ENCODE measurements at regions not wholly inside any gene's neighbourhood (a gene's known extent, or its start where the extent isn't known, plus 50 kb on each side); places are given as distances from the start of the nearest gene placed in this dataset.
A peak's percentile ranks its signal among the peaks of the same experiment; 100 is the strongest.

GRCh38 chr10:78619896-78620295 is 448.9 kb upstream of the ZMIZ1 start:
- H3K4me3 ChIP-seq (ENCODE audit: low read length), result no peak overlapping the region
- no peak overlapping the region for H3K4me2 ChIP-seq (ENCODE audit: low read length)
- ChIA-PET POLR2A (ENCODE audit: unreplicated experiment) (no interaction called here), CTCF (no interaction called here)
- H3K27ac ChIP-seq (ENCODE audit: low read length), result no peak overlapping the region
- no TSS peak for BruUV-seq (replicated peaks)
- intact Hi-C loops (cut with micrococcal nuclease), result loop anchor here (10.0 kb wide), 1 partner anchor 355 kb away; no protein-coding TSS in a partner anchor
- no peak for TF ChIP-seq EZH2phosphoT487 (IDR thresholded peaks at IDR 0.05; ENCODE audit: borderline replicate concordance, low read length)
- TF ChIP-seq EZH2 (IDR thresholded peaks at IDR 0.05; ENCODE audit: low read length, unreplicated experiment), result no peak
- TF ChIP-seq CTCF (conservative IDR thresholded peaks at IDR 0.05; ENCODE audit: low read depth, low read length), result no peak
- peaks cover 34% of the 10 kb centered on the region for H3K4me1 ChIP-seq (ENCODE audit: insufficient read depth, low read length)
- H3K9ac ChIP-seq (ENCODE audit: low read length), result no peak overlapping the region
- no peaks in the 10 kb centered on the region for H3K79me2 ChIP-seq (ENCODE audit: low read length)
- H3F3A ChIP-seq (ENCODE audit: low read length, unreplicated experiment), result peaks cover 14% of the 10 kb centered on the region
- H4K20me1 ChIP-seq (ENCODE audit: low read length), result no peaks in the 10 kb centered on the region
- H3K36me3 ChIP-seq (ENCODE audit: low read depth, low read length), result no peaks in the 10 kb centered on the region
- DNase-seq (no peak), ATAC-seq (no peak)
- no peaks in the 10 kb centered on the region for H3K9me3 ChIP-seq (ENCODE audit: low read length)
- no peaks in the 10 kb centered on the region for H3K9me2 ChIP-seq (replicated peaks; ENCODE audit: low read length)
- H3K27me3 ChIP-seq (ENCODE audit: low read length), result no peaks in the 10 kb centered on the region
- H2AFZ ChIP-seq (ENCODE audit: low read length), result no peak overlapping the region

DNA sequence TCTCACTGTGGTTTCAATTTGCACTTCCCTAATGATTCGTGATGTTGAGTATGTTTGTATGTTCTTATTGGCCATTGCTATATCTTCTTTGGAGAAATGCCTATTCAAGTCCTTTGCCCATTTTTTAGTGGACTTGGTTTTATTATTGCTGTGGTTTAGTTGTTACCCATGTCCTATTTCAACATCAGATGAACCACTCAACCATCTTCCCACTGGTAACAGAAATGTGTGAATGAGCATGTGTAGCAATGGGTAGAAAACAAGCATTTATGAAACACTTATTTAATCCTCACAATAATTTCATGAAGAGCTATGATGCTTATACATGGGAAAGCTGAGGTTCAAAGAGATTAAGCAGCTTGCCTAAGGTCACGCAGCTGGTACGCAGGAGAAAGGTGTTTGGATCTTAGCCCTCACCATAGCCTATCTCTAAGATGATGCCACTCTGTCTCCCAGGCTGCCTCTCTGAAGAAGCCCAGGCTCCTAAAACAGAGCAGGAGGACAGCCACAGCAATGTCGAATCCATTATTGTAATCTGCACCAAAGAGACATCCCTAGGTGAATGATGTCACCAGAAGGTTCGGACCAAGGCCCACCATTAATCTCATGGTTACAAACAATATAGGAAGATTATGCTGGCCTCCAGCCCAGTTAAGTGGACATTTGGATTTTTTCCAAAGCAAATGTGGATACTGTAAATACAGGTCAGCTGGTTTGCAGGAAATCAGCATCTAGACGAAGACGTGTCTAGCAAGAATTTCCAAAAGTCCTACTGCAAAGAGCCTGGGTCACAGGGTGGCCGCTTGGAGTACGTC is 447.6 kb upstream of the ZMIZ1 start:
- H3K27me3 ChIP-seq (ENCODE audit: low read length), result no peaks in the 10 kb centered on the region
- peaks cover 37% of the 10 kb centered on the region for H3K4me1 ChIP-seq (ENCODE audit: insufficient read depth, low read length)
- H3K9ac ChIP-seq (ENCODE audit: low read length), result no peak overlapping the region
- H3K36me3 ChIP-seq (ENCODE audit: low read depth, low read length), result no peaks in the 10 kb centered on the region
- no peaks in the 10 kb centered on the region for H3K9me3 ChIP-seq (ENCODE audit: low read length)
- ChIA-PET CTCF (interaction anchor here (0.7 kb wide), 1 partner anchor 383 kb away, joined by 4 read pairs; no protein-coding TSS in a partner anchor), POLR2A (ENCODE audit: unreplicated experiment) (no interaction called here)
- TF ChIP-seq EZH2 (IDR thresholded peaks at IDR 0.05; ENCODE audit: low read length, unreplicated experiment) (no peak), CTCF (conservative IDR thresholded peaks at IDR 0.05; ENCODE audit: low read depth, low read length) (no peak), EZH2phosphoT487 (IDR thresholded peaks at IDR 0.05; ENCODE audit: borderline replicate concordance, low read length) (no peak)
- no peak overlapping the region for H3K4me2 ChIP-seq (ENCODE audit: low read length)
- no peak overlapping the region for H3K4me3 ChIP-seq (ENCODE audit: low read length)
- peak; percentile 70 for DNase-seq
- H3K27ac ChIP-seq (ENCODE audit: low read length), result no peak overlapping the region
- intact Hi-C loops (cut with micrococcal nuclease), result loop anchor here (10.0 kb wide), 1 partner anchor 354 kb away; no protein-coding TSS in a partner anchor
- no TSS peak for BruUV-seq (replicated peaks)
- no peak for ATAC-seq
- H2AFZ ChIP-seq (ENCODE audit: low read length), result no peak overlapping the region
- H3F3A ChIP-seq (ENCODE audit: low read length, unreplicated experiment), result peaks cover 14% of the 10 kb centered on the region
- no peaks in the 10 kb centered on the region for H3K79me2 ChIP-seq (ENCODE audit: low read length)
- no peaks in the 10 kb centered on the region for H4K20me1 ChIP-seq (ENCODE audit: low read length)
- H3K9me2 ChIP-seq (replicated peaks; ENCODE audit: low read length), result no peaks in the 10 kb centered on the region

Measured in PC-3 (cell line).